ENCODE measurements at regions not wholly inside any gene's neighbourhood (a gene's known extent, or its start where the extent isn't known, plus 50 kb on each side); places are given as distances from the start of the nearest gene placed in this dataset.

GRCh38 chr4:66367043-66367660 lies 696.9 kb upstream of the EPHA5 start:
- TF ChIP-seq CTCF (IDR thresholded peaks at IDR 0.05; ENCODE audit: low read depth, low read length, poor library complexity, severe bottlenecking) = no peak
- TF ChIP-seq EZH2phosphoT487 (IDR thresholded peaks at IDR 0.05; ENCODE audit: borderline replicate concordance, low read length) = no peak
